ENCODE measurements at regions not wholly inside any gene's neighbourhood (a gene's known extent, or its start where the extent isn't known, plus 50 kb on each side); places are given as distances from the start of the nearest gene placed in this dataset.
"Not testable (repeated sequence)": the region's sequence is repeated elsewhere in the genome, so short reads cannot be mapped to it uniquely, and the experiment has no call there.

DNA sequence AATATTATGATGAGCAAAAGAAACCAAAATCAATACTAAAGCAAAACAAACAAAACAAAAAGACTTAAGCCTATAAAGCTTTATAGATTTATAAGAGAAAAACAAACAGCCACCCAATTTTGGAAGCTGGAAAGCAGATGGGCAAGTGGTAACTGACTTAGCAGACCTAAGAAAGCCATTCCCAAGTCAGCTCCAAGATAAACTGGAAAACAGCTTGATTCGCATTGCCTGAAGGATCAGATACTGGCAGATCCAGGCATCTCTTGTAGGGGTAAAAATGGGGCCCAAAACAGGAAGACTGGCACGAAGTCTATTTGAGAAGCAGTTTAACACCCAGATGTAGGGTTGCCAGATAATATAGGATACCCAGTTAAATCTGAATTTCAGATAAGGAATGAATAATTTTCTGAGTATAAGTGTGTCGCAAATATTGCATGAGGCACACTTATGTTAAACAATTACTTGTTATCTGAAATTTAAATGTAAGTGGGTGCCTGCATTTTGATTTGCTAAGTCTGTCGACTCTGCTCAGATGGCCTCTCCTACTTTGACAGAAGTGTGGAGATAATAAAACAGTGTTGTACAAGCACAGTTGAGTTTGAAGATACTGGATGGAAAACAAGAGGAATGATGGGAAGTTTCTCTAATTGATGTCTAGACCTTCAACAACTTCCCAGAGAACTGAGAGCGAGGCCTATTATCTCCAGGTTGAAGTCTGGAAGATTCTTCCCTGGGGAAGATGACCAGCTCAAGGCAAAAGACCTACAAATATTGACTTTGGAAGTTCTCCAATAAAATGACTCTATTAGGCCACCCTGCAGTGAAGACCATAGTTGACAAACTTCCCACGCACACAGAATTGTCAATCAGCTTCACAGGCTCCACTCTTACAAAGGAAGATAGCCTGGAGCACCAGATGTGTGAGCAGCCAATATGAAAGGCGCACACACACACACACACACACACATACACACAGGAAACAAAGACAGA lies 113.4 kb downstream of the FAM50B start:
- DNase-seq: no peak

DNA sequence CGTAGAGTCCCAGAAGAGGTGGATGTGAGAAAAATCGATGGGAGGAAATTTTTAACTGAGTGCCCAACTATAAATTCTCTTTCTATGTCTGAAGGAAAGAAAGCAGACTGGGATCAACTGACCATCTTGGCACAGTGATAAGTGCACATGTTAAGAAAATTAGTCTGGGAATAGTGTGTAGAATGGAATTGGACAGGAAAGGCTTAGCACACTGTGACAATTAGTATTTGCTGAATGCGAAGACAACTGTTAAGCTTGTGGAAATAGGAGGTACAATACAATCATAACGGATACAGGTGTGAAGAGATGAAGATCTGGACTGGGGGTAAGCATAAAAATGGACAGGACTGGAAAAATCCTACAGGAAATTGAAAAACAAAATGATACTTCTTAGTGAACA lies 114.3 kb downstream of the FAM50B start:
- no peak for DNase-seq

DNA sequence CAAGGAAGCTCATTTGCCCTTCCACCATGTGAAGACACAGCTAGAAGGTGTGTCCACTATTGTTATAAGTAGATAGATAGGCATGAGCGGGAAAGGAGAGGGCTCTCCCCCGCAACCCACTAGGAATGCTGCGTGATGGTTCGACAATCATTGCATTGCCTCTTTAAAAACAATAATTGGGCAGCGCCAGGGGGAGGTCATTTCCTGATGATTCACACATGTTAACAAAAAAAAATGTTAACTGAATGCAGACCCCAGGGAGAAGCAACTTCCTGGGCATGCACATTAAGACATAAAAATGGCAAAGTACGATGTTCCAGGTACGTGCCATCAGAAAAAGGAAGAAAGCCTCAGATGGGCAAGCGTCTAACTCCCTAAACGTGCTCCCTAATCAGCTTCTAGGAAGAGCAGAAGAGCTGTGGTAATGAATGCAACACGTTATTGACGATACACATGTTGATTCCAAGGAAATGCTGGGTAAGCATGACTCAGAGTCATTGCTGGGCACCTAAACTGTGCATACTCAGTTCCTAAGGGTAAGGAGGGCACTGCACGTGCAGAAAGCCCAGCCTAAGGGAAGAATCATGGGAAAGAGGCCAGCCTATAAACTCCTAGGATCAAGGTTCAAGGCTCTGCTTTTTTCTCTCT lies 113.7 kb downstream of the FAM217A start:
- no peak for DNase-seq

DNA sequence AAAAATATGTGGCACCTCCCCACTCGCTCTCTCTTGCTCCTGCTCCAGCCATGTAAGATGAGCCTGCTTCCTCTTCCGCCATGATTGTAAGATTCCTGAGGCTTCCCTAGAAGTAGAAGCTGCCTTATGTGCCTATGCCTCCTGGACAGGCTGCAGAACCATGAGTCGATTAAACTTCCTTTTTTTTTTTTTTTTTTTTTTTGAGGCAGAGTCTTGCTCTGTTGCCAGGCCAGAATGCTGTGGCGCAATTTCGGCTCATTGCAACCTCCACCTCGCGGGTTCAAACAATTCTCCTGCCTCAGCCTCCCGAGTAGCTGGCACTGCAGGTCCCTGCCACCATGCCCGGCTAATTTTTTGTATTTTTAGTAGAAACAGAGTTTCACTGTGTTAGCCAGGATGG lies 112.5 kb downstream of the FAM217A start:
- DNase-seq: no peak

DNA sequence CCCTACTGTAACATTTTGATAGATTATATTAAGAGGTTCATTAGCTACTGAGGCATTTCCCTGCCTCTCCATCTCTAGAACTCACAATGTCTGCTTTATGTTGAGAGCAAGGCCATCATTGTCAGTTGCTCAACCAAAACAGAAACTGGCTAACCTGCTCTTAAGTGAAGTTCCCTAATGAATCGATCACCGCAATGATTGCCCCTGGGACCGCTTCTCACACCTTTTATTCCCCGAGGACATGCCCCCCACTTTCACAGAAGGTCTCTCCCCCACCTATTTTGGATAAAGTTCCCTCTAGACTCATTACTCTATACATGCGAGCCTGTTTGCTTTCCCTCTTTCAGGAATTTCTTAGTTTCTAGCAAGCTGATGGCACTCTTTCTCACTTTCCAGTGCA lies 108.8 kb downstream of the FAM217A start:
- DNase-seq: no peak

DNA sequence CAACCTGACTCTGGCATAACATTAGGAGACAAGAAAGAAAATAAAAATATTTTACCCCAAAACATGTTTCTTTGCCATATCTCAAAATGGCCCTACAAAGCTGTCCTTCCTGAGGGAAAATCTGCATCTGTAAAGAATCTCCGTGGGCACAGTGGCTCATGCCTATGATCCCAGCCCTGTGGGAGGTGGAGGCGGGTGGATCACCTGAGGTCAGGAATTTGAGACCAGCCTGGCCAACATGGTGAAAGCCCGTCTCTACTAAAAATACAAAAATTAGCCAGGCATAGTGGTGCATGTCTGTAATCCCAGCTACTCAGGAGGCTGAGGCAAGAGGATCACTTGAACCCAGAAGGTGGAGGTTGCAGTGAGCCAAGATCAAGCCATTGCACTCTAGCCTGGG lies 105.8 kb downstream of the FAM217A start:
- not testable (repeated sequence) for DNase-seq

DNA sequence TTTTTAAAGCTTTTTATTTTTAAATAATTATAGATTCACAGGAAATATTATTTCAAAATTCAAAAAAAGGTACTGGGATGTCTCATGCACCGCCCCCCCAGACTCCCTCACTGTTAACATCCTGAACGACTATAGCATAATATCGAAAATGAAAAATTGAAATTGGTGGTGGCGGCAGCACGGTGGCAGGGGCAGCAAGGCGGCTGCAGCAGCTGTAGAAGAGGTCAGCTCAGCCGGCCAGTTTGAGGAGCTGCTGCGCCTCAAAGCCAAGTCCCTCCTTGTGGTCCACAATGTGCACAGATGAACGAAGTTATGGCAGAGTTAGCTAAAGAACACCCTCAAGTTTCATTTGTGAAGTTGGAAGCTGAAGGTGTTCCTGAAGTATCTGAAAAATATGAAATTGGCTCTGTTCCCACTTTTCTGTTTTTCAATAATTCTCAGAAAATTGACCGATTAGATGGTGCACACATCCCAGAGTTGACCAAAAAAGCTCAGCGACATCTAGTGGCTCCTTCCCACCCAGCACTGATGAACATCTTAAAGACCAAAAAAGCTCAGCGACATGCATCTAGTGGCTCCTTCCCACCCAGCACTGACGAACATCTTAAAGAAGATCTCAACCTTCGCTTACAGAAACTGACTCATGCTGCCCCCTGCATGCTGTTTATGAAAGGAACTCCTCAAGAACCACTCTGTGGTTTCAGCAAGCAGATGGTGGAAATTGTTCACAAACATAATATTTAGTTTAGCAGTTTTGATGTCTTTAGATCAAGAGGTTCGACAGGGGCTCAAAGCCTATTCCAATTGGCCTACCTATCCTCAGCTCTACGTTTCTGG lies 100.8 kb downstream of the FAM217A start:
- DNase-seq: peak; percentile 26 to 40

DNA sequence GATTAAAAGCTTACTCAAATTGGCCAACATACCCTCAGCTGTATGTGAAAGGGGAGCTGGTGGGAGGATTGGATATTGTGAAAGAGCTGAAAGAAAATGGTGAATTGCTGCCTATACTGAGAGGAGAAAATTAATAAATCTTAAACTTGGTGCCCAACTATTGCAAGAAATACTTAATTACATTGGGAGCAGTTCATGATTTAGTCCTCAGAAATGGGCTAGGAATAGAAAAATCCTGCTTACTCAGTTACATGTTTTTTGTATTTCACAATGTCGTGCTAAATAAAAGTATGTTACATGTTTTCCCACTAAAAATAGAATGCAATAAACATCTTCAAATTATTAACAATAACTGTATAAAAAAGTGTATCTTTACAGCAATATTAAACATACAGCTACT lies 100.0 kb downstream of the FAM217A start:
- not testable (repeated sequence) for DNase-seq

DNA sequence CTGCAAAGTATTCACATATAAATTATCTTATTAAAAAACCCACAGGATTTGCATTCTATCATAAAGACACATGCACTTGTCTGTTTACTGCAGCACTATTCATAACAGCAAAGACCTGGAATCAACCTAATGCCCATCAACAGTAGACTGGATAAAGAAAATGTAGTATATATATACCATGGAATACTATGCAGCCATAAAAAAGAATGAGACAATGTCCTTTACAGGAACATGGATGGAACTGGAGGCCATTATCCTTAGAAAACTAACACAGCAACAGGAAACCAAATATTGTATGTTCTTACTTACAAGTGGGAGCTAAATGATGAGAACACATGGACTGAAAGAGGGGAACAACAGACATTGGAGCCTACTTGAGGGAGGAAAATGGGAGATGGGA lies 97.0 kb downstream of the FAM217A start:
- DNase-seq: no peak

DNA sequence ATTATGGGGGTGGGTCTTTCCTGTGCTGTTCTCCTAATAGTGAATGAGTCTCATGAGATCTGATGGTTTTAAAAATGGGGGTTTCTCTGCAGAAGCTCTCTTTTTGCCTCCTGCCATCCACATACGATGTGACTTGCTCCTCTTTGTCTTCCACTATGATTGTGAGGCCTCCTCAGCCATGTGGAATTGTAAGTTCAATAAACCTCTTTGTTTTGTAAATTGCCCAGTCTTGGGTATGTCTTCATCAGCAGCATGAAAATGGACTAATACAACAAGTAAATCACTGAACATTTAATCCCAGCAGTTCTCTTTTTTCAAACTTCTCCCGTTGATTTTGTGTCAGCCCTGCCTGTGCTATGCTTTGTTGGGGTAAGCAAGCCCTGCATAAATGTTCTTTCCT lies 95.2 kb downstream of the FAM217A start:
- no peak for DNase-seq

DNA sequence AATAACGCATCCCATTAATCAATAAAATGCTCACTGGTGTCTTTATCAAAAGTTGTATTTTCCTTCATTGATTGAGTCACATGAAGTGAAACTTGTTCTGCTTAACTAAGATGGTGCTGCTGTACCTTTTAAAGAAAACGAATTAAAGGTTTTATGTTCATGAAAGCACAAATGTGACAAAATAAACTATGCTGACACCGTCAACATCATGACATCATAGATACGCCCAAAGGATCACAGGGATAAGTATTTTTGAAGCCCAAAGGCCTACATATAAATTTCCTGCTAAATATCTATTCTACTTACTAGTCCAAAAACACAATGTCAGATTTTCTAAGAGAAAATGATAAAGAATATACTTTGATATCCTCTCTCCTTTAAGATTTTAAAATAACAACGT lies 94.4 kb downstream of the FAM217A start:
- DNase-seq: no peak

DNA sequence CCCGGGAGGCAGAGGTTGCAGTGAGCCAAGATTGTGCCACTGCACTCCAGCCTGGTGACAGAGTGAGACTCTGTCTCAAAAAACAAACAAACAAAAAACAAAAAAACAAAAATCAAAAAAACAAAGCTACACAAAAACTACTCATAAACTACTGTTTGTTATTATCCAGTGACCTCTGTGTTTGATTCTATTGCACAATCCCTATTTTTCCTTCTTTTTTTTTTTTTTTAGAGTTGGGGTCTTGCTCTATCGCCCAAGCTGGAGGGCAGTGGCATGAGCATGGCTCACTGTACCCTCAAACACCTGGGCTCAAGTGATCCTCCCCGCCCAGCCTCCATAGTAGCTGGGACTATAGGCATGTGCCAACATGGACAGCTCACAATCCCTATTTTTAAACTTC lies 92.7 kb downstream of the FAM217A start:
- no peak for DNase-seq

DNA sequence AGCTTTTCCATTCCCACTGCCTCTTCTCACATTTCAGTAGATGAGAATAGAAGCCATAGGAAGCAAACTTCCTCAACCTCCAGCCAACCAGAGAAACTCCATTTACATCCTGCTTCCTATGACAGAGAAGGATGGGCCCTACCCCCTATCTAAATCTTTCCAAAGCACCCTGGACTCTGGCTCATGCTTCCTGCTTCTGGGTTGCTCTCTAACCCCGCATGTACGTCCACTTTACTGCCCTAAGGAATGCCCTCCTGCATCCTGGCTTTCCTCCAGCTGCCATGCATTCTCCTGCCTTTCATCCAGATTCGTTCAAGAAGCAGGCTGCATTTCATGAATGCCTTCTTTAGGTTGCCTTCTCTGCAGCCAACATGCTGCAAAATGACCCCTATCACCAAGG lies 91.9 kb downstream of the FAM217A start:
- DNase-seq: no peak

DNA sequence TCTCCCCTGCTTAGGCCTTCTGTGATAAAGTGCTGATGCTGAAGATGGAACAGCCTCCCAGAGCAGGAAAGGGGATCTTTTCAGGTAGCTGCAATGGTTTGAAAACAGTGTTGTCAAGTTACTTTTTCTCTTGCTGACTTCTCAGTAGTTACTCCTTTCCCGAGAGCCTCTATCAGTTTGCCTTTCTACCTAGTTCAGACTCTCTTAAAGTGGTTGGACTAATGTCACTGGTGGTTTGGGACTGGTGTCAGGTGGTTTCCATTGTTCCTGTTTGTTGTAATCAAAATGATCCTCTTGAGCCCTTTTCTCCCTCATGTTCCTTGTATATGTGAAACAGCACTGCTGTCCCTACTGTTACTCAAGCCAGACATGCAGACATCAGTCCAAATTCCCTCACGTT lies 91.4 kb downstream of the FAM217A start:
- no peak for DNase-seq

DNA sequence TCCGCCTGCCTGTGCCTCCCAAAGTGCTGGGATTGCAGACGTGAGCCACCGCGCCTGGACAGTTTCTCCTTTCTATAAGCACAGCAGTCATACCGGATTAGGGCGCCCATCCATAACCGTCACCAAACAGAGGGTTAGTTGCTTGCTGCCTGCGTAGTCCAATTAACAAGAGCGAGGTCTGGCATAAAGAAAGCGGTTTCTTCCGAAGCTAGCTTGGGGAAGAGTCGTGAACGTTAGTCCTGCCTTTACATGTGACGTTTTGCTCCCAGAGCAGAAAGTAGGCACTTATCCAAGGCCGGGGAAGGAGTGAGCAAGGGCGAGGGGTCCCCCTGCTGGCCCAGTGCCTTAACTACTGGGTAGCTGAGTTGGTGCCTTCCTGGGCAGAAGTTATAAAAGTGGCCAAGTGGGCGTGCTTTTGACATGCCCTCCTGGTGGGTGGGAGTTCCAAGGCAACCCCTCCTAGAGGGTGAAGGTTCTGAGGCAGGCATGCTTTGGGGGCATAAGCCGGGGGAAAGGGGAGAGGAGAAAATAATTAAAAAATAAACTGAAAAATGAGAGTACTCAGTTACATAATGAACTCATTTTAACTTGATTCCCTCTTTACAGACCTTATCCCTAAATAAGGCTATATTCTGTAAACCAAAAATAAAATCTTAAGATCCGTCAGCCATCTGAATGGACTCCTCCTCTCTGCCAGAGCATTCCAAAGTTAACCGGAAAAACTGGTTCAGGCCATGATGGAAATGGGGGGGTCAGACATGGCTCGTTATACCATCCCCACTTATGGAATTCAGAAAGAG lies 88.0 kb downstream of the FAM217A start:
- peak; percentile 82 to 83 for DNase-seq

DNA sequence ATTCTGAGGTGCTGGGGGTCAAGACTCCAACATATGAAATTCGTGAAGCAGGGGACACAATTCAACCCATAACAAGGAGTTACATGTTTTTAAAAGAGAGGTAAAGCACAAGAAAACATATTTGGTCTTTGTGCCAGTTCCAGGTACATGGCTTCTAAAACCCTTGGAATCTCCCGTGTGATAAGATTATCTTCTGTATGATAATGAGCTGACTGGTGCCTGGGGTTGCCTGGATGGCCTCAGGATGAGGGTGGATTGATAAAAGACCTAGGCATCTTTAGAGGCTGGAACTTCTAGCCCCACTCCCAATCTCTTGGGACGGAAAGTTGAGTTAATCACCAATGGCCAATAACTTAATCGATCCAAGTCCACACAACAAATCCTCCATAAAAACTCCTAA lies 87.0 kb downstream of the FAM217A start:
- DNase-seq: no peak

DNA sequence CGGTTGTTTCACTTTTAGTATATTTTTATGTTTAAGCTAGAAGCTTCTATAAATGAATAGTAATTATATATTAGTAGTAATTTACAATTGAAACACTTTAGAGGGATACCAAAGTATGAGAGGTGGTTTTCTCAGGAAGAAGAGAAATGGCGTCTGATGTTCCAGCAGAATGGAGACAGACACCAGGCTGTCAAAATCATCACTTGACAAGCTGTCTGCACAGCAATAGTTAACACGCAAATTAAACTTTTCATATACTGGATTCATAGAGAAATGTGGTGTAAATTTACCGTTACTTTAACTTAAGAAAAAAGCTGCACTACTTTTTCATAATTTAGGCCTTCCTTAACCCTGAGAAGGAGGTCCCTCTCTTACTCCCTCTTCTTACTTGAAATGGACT lies 82.6 kb downstream of the FAM217A start:
- no peak for DNase-seq

DNA sequence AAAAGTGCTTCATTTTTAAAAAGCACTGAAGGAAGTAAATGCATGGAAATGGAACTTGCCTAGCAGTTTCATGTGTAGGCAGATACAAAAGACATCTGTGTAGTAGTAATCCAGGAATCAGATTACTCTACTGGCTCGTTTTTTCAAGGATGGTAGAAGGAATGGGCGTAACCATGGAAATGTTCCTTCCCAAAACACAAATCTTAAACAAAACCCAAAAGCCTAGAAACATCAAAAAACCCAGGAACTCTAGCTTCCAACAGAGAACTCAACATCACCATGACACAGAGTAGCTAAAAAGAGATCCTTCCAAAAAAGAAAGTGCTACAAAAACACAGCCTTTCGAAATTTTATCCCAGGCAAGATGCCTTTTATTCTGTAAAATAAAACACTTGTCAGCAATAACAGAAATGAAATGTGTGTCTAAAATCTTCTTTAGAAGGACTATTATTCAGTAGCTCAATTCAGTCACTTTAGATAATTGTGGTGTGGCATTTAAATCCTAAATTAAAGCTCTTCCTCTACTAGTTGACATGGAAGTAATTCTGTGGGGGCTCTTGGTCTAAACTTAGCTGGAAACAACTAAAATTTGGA lies 81.7 kb downstream of the FAM217A start:
- no peak for DNase-seq

DNA sequence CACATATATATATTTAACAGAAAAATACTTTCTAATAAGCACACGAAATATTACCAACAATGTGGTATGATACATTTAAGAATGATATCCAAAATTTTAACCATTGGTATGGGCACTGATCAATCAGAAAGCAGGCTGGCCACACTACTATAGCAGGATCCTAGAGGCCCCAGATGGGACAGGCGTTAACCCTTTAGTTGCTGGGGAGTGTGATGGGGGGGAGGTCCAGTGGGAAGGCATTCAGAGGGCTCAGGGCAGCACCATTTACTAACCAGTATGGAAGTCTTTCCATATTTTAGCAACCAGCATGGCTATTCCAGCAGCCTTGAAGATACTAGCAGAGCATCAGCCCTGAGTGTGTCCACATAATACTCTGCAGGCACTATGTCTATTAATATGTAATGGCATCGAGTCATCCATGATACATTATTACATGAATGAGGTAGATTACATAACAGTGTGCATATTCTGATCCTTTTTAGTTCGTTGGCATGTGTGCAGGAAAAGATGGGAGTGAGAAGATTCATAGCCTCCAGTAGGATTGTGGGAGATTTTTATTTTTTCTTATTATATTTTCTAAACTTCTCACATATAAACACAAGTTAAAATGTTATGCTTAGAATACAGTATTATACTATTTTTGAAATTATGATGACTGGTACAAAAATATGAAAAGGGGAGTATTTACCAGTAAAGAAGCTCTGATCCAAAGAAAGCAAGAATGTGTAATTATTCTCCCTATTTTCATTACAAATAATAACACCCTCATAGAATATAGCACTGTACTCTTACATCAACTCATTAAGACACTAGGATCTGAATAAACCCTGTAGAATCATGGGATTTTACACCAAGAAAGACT lies 78.9 kb downstream of the FAM217A start:
- no peak for DNase-seq

DNA sequence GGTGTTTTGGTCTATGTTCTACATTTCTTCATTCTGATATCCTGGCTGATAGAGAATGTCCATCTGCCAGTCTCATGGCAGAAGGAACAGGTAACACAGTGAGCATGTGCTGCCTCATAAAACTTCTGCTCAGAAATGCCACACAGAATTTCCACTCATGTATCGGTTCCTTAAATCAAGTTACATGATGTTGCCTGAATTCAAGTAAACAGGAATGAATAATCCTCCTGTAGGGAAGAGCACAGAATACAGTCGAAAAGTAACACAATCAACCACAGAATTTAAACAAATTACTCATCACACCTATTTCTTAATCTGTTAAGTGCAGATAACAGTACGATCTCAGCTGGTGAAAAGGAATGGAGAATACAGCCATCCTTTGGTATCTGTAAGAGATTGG lies 74.7 kb downstream of the FAM217A start:
- no peak for DNase-seq

Measured in stimulated activated CD4-positive, alpha-beta T cell treated with anti-CD3 and anti-CD28 coated beads, Interleukin-2, amount 100 ng/mL, for 24 hours (primary cell).